MM.1S (cell line): ENCODE measurements at regions not wholly inside any gene's neighbourhood (a gene's known extent, or its start where the extent isn't known, plus 50 kb on each side); places are given as distances from the start of the nearest gene placed in this dataset.

Experiments used
- DNase-seq: peaks from one replicate; pipeline ENCODE4 v3.0.0-alpha.2; 2015
- H2AFZ ChIP-seq: fragments of 300-600 bp; sonication (generic); 2 replicates; pipeline ENCODE4 v1.6.0; 2016; ENCODE audit warnings: antibody characterized with exemption, low read length
- H3F3A ChIP-seq: fragments of 300-600 bp; sonication (generic); 2 replicates; pipeline ENCODE4 v1.6.1; 2016; ENCODE audit warnings: mild to moderate bottlenecking, antibody characterized with exemption, low read length, moderate library complexity, mixed read lengths; ENCODE audit not compliant: insufficient read depth
- H3K27ac ChIP-seq: fragments of 300-600 bp; sonication (generic); 2 replicates; pipeline ENCODE4 v1.5.1; 2016; ENCODE audit warnings: mild to moderate bottlenecking, low read length
- H3K27me3 ChIP-seq: fragments of 300-600 bp; sonication (generic); replicated peaks from 2 replicates; pipeline ENCODE4 v1.6.0; 2016; ENCODE audit warnings: low read length; ENCODE audit not compliant: insufficient read depth
- H3K36me3 ChIP-seq: fragments of 300-600 bp; sonication (generic); replicated peaks from 2 replicates; pipeline ENCODE4 v1.6.1; 2016; ENCODE audit warnings: mild to moderate bottlenecking, low read length, mixed read lengths; ENCODE audit not compliant: insufficient read depth
- H3K4me1 ChIP-seq: fragments of 300-600 bp; sonication (generic); 2 replicates; pipeline ENCODE4 v1.6.1; 2016; ENCODE audit warnings: low read length, mixed read lengths
- H3K4me2 ChIP-seq: fragments of 300-600 bp; sonication (generic); 2 replicates; pipeline ENCODE4 v1.6.0; 2016; ENCODE audit warnings: low read depth, low read length
- H3K4me3 ChIP-seq: fragments of 300-600 bp; sonication (generic); 2 replicates; pipeline ENCODE4 v1.5.1; 2016; ENCODE audit warnings: low read length, mixed read lengths
- H3K79me2 ChIP-seq: fragments of 300-600 bp; sonication (generic); 2 replicates; pipeline ENCODE4 v1.6.1; 2016; ENCODE audit warnings: mixed run types, low read length, mixed read lengths
- H3K9ac ChIP-seq: fragments of 300-600 bp; sonication (generic); 2 replicates; pipeline ENCODE4 v1.6.1; 2016; ENCODE audit warnings: low read length, mixed read lengths
- H3K9me2 ChIP-seq: fragments of 300-600 bp; sonication (generic); replicated peaks from 2 replicates; pipeline ENCODE4 v1.6.1; 2016; ENCODE audit warnings: mild to moderate bottlenecking, low read length, mixed read lengths; ENCODE audit not compliant: insufficient read depth
- H3K9me3 ChIP-seq: fragments of 300-600 bp; sonication (generic); replicated peaks from 2 replicates; pipeline ENCODE4 v1.6.1; 2016; ENCODE audit warnings: mild to moderate bottlenecking, low read length, mixed read lengths; ENCODE audit not compliant: insufficient read depth
- H4K20me1 ChIP-seq: fragments of 300-600 bp; sonication (generic); 2 replicates; pipeline ENCODE4 v1.6.1; 2016; ENCODE audit warnings: mild to moderate bottlenecking, low read length, moderate library complexity, mixed read lengths; ENCODE audit not compliant: insufficient read depth
- CTCF ChIP-seq: fragments of 300-600 bp; sonication (generic); IDR thresholded peaks from 2 replicates; pipeline ENCODE4 v1.5.1; 2016; ENCODE audit warnings: antibody characterized with exemption, low read length, mixed read lengths
- EZH2 ChIP-seq: fragments of 300-600 bp; sonication (generic); optimal IDR thresholded peaks from 2 replicates; pipeline ENCODE3; 2017; ENCODE audit warnings: low read depth, mild to moderate bottlenecking, antibody characterized with exemption, low read length, mixed read lengths
- EZH2phosphoT487 ChIP-seq: fragments of 300-600 bp; sonication (generic); IDR thresholded peaks from 2 replicates; pipeline ENCODE4 v1.6.1; 2018; ENCODE audit warnings: antibody characterized with exemption, low read length

GRCh38 chr6:119552021-119552420, 202.5 kb upstream of the MAN1A1 start:
- H2AFZ ChIP-seq = no peak overlapping the region
- no peak for DNase-seq

GRCh38 chr6:119547024-119547423, 197.5 kb upstream of the MAN1A1 start:
- DNase-seq = no peak
- TF ChIP-seq EZH2 (no peak), EZH2phosphoT487 (no peak), CTCF (no peak)
- no peaks in the 10 kb centered on the region for H3F3A ChIP-seq
- H3K36me3 ChIP-seq = no peaks in the 10 kb centered on the region
- H3K9me2 ChIP-seq = no peaks in the 10 kb centered on the region
- H3K27me3 ChIP-seq = no peaks in the 10 kb centered on the region
- no peak overlapping the region for H3K27ac ChIP-seq
- H3K4me1 ChIP-seq = no peaks in the 10 kb centered on the region
- no peak overlapping the region for H3K9ac ChIP-seq
- H3K9me3 ChIP-seq = no peaks in the 10 kb centered on the region
- no peak overlapping the region for H3K4me3 ChIP-seq
- no peak overlapping the region for H2AFZ ChIP-seq
- no peaks in the 10 kb centered on the region for H4K20me1 ChIP-seq
- H3K79me2 ChIP-seq = no peaks in the 10 kb centered on the region
- no peak overlapping the region for H3K4me2 ChIP-seq

More at GRCh38 chr6:119552021-119552420, 202.5 kb upstream of the MAN1A1 start:
- H3K27ac ChIP-seq = no peak overlapping the region
- no peak overlapping the region for H3K4me3 ChIP-seq
- TF ChIP-seq CTCF (no peak), EZH2 (no peak), EZH2phosphoT487 (no peak)
- no peak overlapping the region for H3K9ac ChIP-seq
- no peaks in the 10 kb centered on the region for H3F3A ChIP-seq
- H3K79me2 ChIP-seq = no peaks in the 10 kb centered on the region
- no peaks in the 10 kb centered on the region for H3K9me2 ChIP-seq
- no peak overlapping the region for H3K4me2 ChIP-seq
- no peaks in the 10 kb centered on the region for H3K9me3 ChIP-seq
- H4K20me1 ChIP-seq = no peaks in the 10 kb centered on the region
- H3K36me3 ChIP-seq = no peaks in the 10 kb centered on the region
- no peaks in the 10 kb centered on the region for H3K4me1 ChIP-seq
- H3K27me3 ChIP-seq = no peaks in the 10 kb centered on the region

- Histone ChIP-seq H2AFZ (no peak overlapping the region), H3K9me2 (no peaks in the 10 kb centered on the region), H3K4me1 (no peaks in the 10 kb centered on the region), H3K9me3 (no peaks in the 10 kb centered on the region), H3K4me2 (no peak overlapping the region), H3F3A (no peaks in the 10 kb centered on the region), H3K4me3 (no peak overlapping the region), H3K9ac (no peak overlapping the region), H4K20me1 (no peaks in the 10 kb centered on the region), H3K27ac (no peak overlapping the region), H3K79me2 (no peaks in the 10 kb centered on the region), H3K27me3 (no peaks in the 10 kb centered on the region), H3K36me3 (no peaks in the 10 kb centered on the region)
- no peak for TF ChIP-seq EZH2
- TF ChIP-seq CTCF = no peak
- TF ChIP-seq EZH2phosphoT487 = no peak
- no peak for DNase-seq
Measured at GRCh38 chr6:119545245-119545644, 195.7 kb upstream of the MAN1A1 start.
